ENCODE measurements at regions not wholly inside any gene's neighbourhood (a gene's known extent, or its start where the extent isn't known, plus 50 kb on each side); places are given as distances from the start of the nearest gene placed in this dataset.

GRCh38 chr2:131657895-131658768, 130.4 kb downstream of the CCDC74A start:
- TF ChIP-seq CTCF (conservative IDR thresholded peaks at IDR 0.05 in 1 of 2, IDR thresholded peaks at IDR 0.05 in 1 of 2; ENCODE audit: low read depth in 1 of 2, low read length in 2 of 2): no peak
- no peak for TF ChIP-seq EZH2 (IDR thresholded peaks at IDR 0.05; ENCODE audit: low read length, missing control alignments)

Data from fibroblast of lung (primary cell).